IMR-90 (cell line): ENCODE measurements at regions not wholly inside any gene's neighbourhood (a gene's known extent, or its start where the extent isn't known, plus 50 kb on each side); places are given as distances from the start of the nearest gene placed in this dataset.

Experiments
- ATAC-seq: fragments of 200-7000 bp; cut with Tn5 transposase; 2 replicates; pipeline ENCODE4 v1.9.1; 2020; ENCODE audit warnings: low read depth, mild to moderate bottlenecking, moderate library complexity
- BruUV-seq: library from RNA; stranded (reverse); fragments of 400-500 nt; replicated peaks from 2 replicates; lab custom pipeline; 2021; lab: Mats Ljungman, UMichigan
- CTCF ChIA-PET: fragments of 300-600 bp; formaldehyde crosslinking; extraction: SDS; loops from one replicate; lab custom pipeline; 2021; ENCODE audit warnings: antibody characterized with exemption; lab: Yijun Ruan, JAX
- POLR2A ChIA-PET: fragments of 300-600 bp; sonication (Branson Sonifier 250); formaldehyde crosslinking; loops from one replicate; lab custom pipeline; 2022; ENCODE audit warnings: antibody characterized with exemption; ENCODE audit not compliant: unreplicated experiment; lab: Charles Lee
- DNase-seq: peaks from one replicate; pipeline ENCODE4 v3.0.0; 2013
- H2AFZ ChIP-seq: replicated peaks from 2 replicates; pipeline ENCODE3; 2013; ENCODE audit warnings: low read length, mild to moderate bottlenecking; ENCODE audit not compliant: poor library complexity
- H2AK5ac ChIP-seq: 2 replicates; pipeline ENCODE4 v1.6.1; 2013; ENCODE audit warnings: low read depth, low read length, inconsistent platforms
- H2AK9ac ChIP-seq: replicated peaks from 2 replicates; pipeline ENCODE3; 2013; ENCODE audit warnings: mild to moderate bottlenecking, low read depth, low read length, moderate library complexity; ENCODE audit not compliant: poor library complexity
- H2BK120ac ChIP-seq: 2 replicates; pipeline ENCODE4 v1.6.1; 2013; ENCODE audit warnings: low read depth, low read length, inconsistent platforms
- H2BK15ac ChIP-seq: 3 replicates; pipeline ENCODE4 v1.6.1; 2013; ENCODE audit warnings: low read depth, low read length, inconsistent platforms
- H2BK20ac ChIP-seq: 2 replicates; pipeline ENCODE4 v1.6.1; 2013; ENCODE audit warnings: low read depth, mild to moderate bottlenecking, inconsistent platforms, low read length, moderate library complexity
- H2BK5ac ChIP-seq: 2 replicates; pipeline ENCODE4 v1.6.1; 2013; ENCODE audit warnings: mild to moderate bottlenecking, low read depth, low read length, inconsistent platforms; ENCODE audit not compliant: poor library complexity, severe bottlenecking
- H3K14ac ChIP-seq: replicated peaks from 2 replicates; pipeline ENCODE4 v1.6.1; 2013; ENCODE audit warnings: low read depth, low read length, inconsistent platforms
- H3K18ac ChIP-seq: 2 replicates; pipeline ENCODE4 v1.6.1; 2013; ENCODE audit warnings: low read depth, low read length, control low read depth
- H3K23ac ChIP-seq: 2 replicates; pipeline ENCODE4 v1.6.1; 2013; ENCODE audit warnings: low read depth, low read length, inconsistent platforms
- H3K27ac ChIP-seq: 2 replicates; pipeline ENCODE4 v1.5.1; 2013; ENCODE audit warnings: mild to moderate bottlenecking, control low read depth, low read length; ENCODE audit not compliant: insufficient read depth
- H3K27me3 ChIP-seq: 2 replicates; pipeline ENCODE4 v1.6.1; 2013; ENCODE audit warnings: low read length; ENCODE audit not compliant: control insufficient read depth, insufficient read depth
- H3K36me3 ChIP-seq: 2 replicates; pipeline ENCODE4 v1.6.1; 2013; ENCODE audit warnings: low read length, mixed read lengths; ENCODE audit not compliant: control insufficient read depth, insufficient read depth
- H3K4ac ChIP-seq: 2 replicates; pipeline ENCODE4 v1.6.1; 2013; ENCODE audit warnings: low read depth, low read length, inconsistent platforms
- H3K4me1 ChIP-seq: 2 replicates; pipeline ENCODE4 v1.6.1; 2013; ENCODE audit warnings: low read length, mixed read lengths; ENCODE audit not compliant: control insufficient read depth, insufficient read depth
- H3K4me2 ChIP-seq: 2 replicates; pipeline ENCODE4 v1.6.1; 2013; ENCODE audit warnings: low read depth, mild to moderate bottlenecking, control low read depth, low read length, moderate library complexity
- H3K4me3 ChIP-seq: 2 replicates; pipeline ENCODE4 v1.5.1; 2013; ENCODE audit warnings: low read depth, mild to moderate bottlenecking, control low read depth, low read length, moderate library complexity; ENCODE audit not compliant: insufficient read depth
- H3K56ac ChIP-seq: 2 replicates; pipeline ENCODE4 v1.6.1; 2013; ENCODE audit warnings: low read length, inconsistent platforms; ENCODE audit not compliant: insufficient read depth; ENCODE audit errors: extremely low read depth
- H3K79me1 ChIP-seq, 2 experiments: 2 replicates each; pipeline ENCODE4 v1.6.1; 2013; ENCODE audit warnings: low read length in 2 of 2, inconsistent platforms in 1 of 2, low read depth in 1 of 2
- H3K9ac ChIP-seq: 2 replicates; pipeline ENCODE4 v1.6.1; 2013; ENCODE audit warnings: low read depth, low read length, control low read depth
- H3K9me1 ChIP-seq: 2 replicates; pipeline ENCODE4 v1.6.1; 2013; ENCODE audit warnings: low read length, inconsistent platforms; ENCODE audit not compliant: insufficient read depth
- H3K9me3 ChIP-seq: 2 replicates; pipeline ENCODE4 v1.6.1; 2013; ENCODE audit warnings: low read length; ENCODE audit not compliant: control insufficient read depth, insufficient read depth
- H4K20me1 ChIP-seq: 2 replicates; pipeline ENCODE4 v1.6.1; 2013; ENCODE audit warnings: low read length, inconsistent platforms; ENCODE audit not compliant: insufficient read depth
- H4K5ac ChIP-seq: 2 replicates; pipeline ENCODE4 v1.6.1; 2013; ENCODE audit warnings: mild to moderate bottlenecking, low read depth, low read length, control low read depth
- H4K8ac ChIP-seq, 2 experiments: 2 replicates each; pipeline ENCODE4 v1.6.1; 2013; ENCODE audit warnings: low read depth in 2 of 2, low read length in 2 of 2, control low read depth in 1 of 2, inconsistent platforms in 1 of 2
- H4K91ac ChIP-seq: 2 replicates; pipeline ENCODE4 v1.6.1; 2013; ENCODE audit warnings: low read depth, low read length, inconsistent platforms; ENCODE audit not compliant: insufficient read depth
- BHLHE40 ChIP-seq: fragments of 150-350 bp; IDR thresholded peaks from 2 replicates; pipeline ENCODE4 v1.6.1; 2016; ENCODE audit warnings: mild to moderate bottlenecking, low read depth, low read length
- MXI1 ChIP-seq: IDR thresholded peaks from 2 replicates; pipeline ENCODE4 v1.6.1; 2012; ENCODE audit warnings: low read depth, mild to moderate bottlenecking, low read length, moderate library complexity, borderline replicate concordance
- RFX5 ChIP-seq: IDR thresholded peaks from 2 replicates; pipeline ENCODE4 v1.8.0; 2012; ENCODE audit warnings: low read depth, mild to moderate bottlenecking, low read length, moderate library complexity
- USF2 ChIP-seq: fragments of 150-350 bp; IDR thresholded peaks from 2 replicates; pipeline ENCODE4 v1.6.1; 2017; ENCODE audit warnings: mild to moderate bottlenecking, antibody characterized with exemption, low read length, low read depth
- WGBS, 2 experiments: methylation state at CpG; one replicate each; pipeline versions ENCODE4 v1.1.5 to v1.1.7; 2013; ENCODE audit warnings: missing lambda C conversion rate in 2 of 2; ENCODE audit not compliant: insufficient read length in 1 of 2; ENCODE audit errors: extremely low coverage in 2 of 2; 5-methylcytosine and 5-hydroxymethylcytosine counted together
- dilution Hi-C: fragments of 300-500 bp; cut with HindIII; formaldehyde crosslinking; loops from one replicate; pipeline ENCODE4 v1.14.3; 2018; ENCODE audit warnings: low sequenced_read_pairs; ENCODE audit not compliant: unreplicated experiment
- in situ Hi-C: fragments of 300-500 bp; cut with MboI; formaldehyde crosslinking; loops from 3 replicates; pipeline ENCODE4 v1.14.3; 2019; ENCODE audit warnings: low sequenced_read_pairs, inconsistent platforms, mixed read lengths
- intact Hi-C: fragments of 100-400 bp; cut with micrococcal nuclease; formaldehyde crosslinking; loops from 2 replicates; pipeline ENCODE4 v1.10.0; 2022
- microRNA-seq, 2 experiments: library from miRNA; stranded (forward) in 1 of 2; unstranded in 1 of 2; fragments of 10-50 nt in 1 of 2; fragments of <30 nt in 1 of 2; gene quantifications in 1 of 2; microRNA quantifications in 1 of 2; one replicate each; pipeline versions ENCODE3 to v1.1.0; 2013 to 2020; ENCODE audit not compliant: insufficient read depth in 1 of 2, insufficient read length in 1 of 2, unreplicated experiment in 1 of 2
- small RNA-seq, 5 experiments: library from RNA; depleted of rRNA; stranded (forward); fragments of <200 nt; gene quantifications; one replicate each; pipeline ENCODE3, GENCODE V24; 2012

DNA sequence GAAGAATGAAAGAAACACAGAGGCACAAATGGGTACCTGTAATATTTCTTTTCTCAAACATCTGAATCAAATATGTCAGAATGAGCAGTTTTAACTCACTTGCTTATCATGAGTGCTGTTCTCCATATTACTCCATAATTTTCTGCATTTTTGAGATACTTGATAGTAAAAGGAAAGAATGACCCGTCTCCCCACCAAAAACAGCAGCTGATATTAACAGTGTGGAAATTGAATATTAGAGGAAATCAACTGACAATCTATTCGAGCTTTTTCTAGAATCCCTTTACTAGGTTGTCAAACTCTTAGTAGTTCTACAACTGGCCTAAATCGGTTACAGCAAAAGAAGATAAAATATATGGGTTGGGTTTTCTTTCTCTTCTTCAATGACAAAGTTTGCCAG lies 49.9 kb upstream of the HELT start:
- Histone ChIP-seq H3K4me2 (no peak overlapping the region), H3K9me1 (no peaks in the 10 kb centered on the region), H3K14ac (no peak overlapping the region), H3K27me3 (no peaks in the 10 kb centered on the region; the same call in 1 of the 2 replicates), H3K27ac (no peak overlapping the region), H3K79me1 (no peaks in the 10 kb centered on the region), H2BK15ac (no peak overlapping the region), H4K5ac (no peak overlapping the region), H2AK5ac (no peak overlapping the region), H3K36me3 (no peaks in the 10 kb centered on the region), H3K18ac (no peak overlapping the region), H4K91ac (no peak overlapping the region), H2BK5ac (no peak overlapping the region), H3K23ac (no peak overlapping the region), H3K4me3 (no peak overlapping the region), H2AFZ (no peak overlapping the region), H3K9ac (no peak overlapping the region), H3K9me3 (no peaks in the 10 kb centered on the region), H4K8ac (no peak overlapping the region), H3K56ac (no peak overlapping the region), H3K4me1 (no peaks in the 10 kb centered on the region), H2BK120ac (no peak overlapping the region), H4K20me1 (no peaks in the 10 kb centered on the region), H2BK20ac (no peak overlapping the region), H3K4ac (no peak overlapping the region), H2AK9ac (no peak overlapping the region)
- intact Hi-C loops (no loop called here), in situ Hi-C loops (no loop called here), dilution Hi-C loops (no loop called here)
- CTCF ChIA-PET, result interaction anchor here (0.6 kb wide), 1 partner anchor 124 kb away, joined by 4 read pairs; no protein-coding TSS in a partner anchor
- ATAC-seq, result no peak
- POLR2A ChIA-PET, result no interaction called here
- no CpG with 5 or more reads among the region's 3 CpGs for WGBS, 2 experiments
- TF ChIP-seq RFX5 (no peak), BHLHE40 (no peak), MXI1 (no peak), USF2 (no peak)
- BruUV-seq, result no TSS peak
- no peak for DNase-seq

Small RNA genes lying in the stretch of these regions (microRNA-seq; reads per million reads assigned to microRNA genes)
- gene MIR4455, result 0 reads per million in 2 experiments

Small RNA genes lying in the stretch of these regions (small RNA-seq; reads per million reads assigned to genes)
- 0 reads per million in 5 experiments for gene MIR4455
